ENCODE measurements at regions not wholly inside any gene's neighbourhood (a gene's known extent, or its start where the extent isn't known, plus 50 kb on each side); places are given as distances from the start of the nearest gene placed in this dataset.

- Histone ChIP-seq H3K4me2 (ENCODE audit: low read length) (no peak overlapping the region), H3K79me2 (replicated peaks; ENCODE audit: insufficient read depth, low read length) (no peaks in the 10 kb centered on the region), H4K20me1 (ENCODE audit: insufficient read depth) (no peaks in the 10 kb centered on the region), H3K4me3 (ENCODE audit: low read length) (no peak overlapping the region), H3K9ac (ENCODE audit: low read length) (no peak overlapping the region), H3K27ac (ENCODE audit: low read length) (no peak overlapping the region), H3K27me3 (ENCODE audit: insufficient read depth, low read depth, low read length) (no peaks in the 10 kb centered on the region), H3K9me2 (ENCODE audit: insufficient read depth, low read length) (no peaks in the 10 kb centered on the region), H3F3A (ENCODE audit: insufficient read depth, low read length, poor library complexity, severe bottlenecking) (no peaks in the 10 kb centered on the region), H3K9me3 (ENCODE audit: low read length) (no peaks in the 10 kb centered on the region), H2AFZ (ENCODE audit: low read depth, low read length) (no peak overlapping the region), H3K36me3 (ENCODE audit: insufficient read depth, low read length) (no peaks in the 10 kb centered on the region)
- TF ChIP-seq EZH2 (IDR thresholded peaks at IDR 0.05; ENCODE audit: borderline replicate concordance, insufficient read depth, low read length, poor library complexity, severe bottlenecking) (no peak), TAF1 (IDR thresholded peaks at IDR 0.05; ENCODE audit: low read depth) (no peak), POLR2AphosphoS5 (IDR thresholded peaks at IDR 0.05) (no peak), RAD21 (conservative IDR thresholded peaks at IDR 0.05) (no peak), SMC3 (conservative IDR thresholded peaks at IDR 0.05; ENCODE audit: poor library complexity) (no peak), MXI1 (conservative IDR thresholded peaks at IDR 0.05; ENCODE audit: poor library complexity, severe bottlenecking) (no peak)
- TF ChIP-seq, protein P1, sequence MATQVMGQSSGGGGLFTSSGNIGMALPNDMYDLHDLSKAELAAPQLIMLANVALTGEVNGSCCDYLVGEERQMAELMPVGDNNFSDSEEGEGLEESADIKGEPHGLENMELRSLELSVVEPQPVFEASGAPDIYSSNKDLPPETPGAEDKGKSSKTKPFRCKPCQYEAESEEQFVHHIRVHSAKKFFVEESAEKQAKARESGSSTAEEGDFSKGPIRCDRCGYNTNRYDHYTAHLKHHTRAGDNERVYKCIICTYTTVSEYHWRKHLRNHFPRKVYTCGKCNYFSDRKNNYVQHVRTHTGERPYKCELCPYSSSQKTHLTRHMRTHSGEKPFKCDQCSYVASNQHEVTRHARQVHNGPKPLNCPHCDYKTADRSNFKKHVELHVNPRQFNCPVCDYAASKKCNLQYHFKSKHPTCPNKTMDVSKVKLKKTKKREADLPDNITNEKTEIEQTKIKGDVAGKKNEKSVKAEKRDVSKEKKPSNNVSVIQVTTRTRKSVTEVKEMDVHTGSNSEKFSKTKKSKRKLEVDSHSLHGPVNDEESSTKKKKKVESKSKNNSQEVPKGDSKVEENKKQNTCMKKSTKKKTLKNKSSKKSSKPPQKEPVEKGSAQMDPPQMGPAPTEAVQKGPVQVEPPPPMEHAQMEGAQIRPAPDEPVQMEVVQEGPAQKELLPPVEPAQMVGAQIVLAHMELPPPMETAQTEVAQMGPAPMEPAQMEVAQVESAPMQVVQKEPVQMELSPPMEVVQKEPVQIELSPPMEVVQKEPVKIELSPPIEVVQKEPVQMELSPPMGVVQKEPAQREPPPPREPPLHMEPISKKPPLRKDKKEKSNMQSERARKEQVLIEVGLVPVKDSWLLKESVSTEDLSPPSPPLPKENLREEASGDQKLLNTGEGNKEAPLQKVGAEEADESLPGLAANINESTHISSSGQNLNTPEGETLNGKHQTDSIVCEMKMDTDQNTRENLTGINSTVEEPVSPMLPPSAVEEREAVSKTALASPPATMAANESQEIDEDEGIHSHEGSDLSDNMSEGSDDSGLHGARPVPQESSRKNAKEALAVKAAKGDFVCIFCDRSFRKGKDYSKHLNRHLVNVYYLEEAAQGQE (IDR thresholded peaks at IDR 0.05; ENCODE audit: borderline replicate concordance) = no peak
- TF ChIP-seq, protein P2, sequence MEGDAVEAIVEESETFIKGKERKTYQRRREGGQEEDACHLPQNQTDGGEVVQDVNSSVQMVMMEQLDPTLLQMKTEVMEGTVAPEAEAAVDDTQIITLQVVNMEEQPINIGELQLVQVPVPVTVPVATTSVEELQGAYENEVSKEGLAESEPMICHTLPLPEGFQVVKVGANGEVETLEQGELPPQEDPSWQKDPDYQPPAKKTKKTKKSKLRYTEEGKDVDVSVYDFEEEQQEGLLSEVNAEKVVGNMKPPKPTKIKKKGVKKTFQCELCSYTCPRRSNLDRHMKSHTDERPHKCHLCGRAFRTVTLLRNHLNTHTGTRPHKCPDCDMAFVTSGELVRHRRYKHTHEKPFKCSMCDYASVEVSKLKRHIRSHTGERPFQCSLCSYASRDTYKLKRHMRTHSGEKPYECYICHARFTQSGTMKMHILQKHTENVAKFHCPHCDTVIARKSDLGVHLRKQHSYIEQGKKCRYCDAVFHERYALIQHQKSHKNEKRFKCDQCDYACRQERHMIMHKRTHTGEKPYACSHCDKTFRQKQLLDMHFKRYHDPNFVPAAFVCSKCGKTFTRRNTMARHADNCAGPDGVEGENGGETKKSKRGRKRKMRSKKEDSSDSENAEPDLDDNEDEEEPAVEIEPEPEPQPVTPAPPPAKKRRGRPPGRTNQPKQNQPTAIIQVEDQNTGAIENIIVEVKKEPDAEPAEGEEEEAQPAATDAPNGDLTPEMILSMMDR (IDR thresholded peaks at IDR 0.05; ENCODE audit: poor library complexity, severe bottlenecking) = no peak
Observed at GRCh38 chr7:25584112-25584938, 356.0 kb upstream of the NPVF start.

DNA sequence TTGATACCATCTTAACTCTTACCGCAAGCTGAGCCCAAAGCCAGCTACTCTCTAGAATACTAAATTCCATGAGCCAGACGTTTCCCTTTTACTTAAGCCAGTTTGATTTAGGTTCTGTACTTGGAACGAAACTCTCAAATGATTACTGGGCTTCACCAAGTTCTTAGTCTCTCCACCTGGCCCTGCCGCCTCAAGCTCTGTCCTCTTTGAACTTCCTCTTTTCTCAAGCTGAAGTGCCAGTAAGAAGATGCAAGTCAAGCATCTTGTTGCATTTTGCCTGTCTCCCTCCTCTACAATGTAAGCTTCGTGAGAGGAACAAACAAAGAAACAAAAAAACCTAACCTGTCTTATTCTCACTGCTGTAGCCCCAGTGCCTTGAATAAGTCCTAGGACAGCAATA, 358.2 kb upstream of the NPVF start:
- H2AFZ ChIP-seq (ENCODE audit: low read depth, low read length) = no peak overlapping the region
- TF ChIP-seq TAF1 (IDR thresholded peaks at IDR 0.05; ENCODE audit: low read depth) = no peak
- TF ChIP-seq RAD21 (conservative IDR thresholded peaks at IDR 0.05) = no peak
- TF ChIP-seq, protein P1 (IDR thresholded peaks at IDR 0.05; ENCODE audit: borderline replicate concordance) = no peak
- no peak for TF ChIP-seq SMC3 (conservative IDR thresholded peaks at IDR 0.05; ENCODE audit: poor library complexity)
- no peak for TF ChIP-seq POLR2AphosphoS5 (IDR thresholded peaks at IDR 0.05)
- TF ChIP-seq EZH2 (IDR thresholded peaks at IDR 0.05; ENCODE audit: borderline replicate concordance, insufficient read depth, low read length, poor library complexity, severe bottlenecking) = no peak
- TF ChIP-seq, protein P2 (IDR thresholded peaks at IDR 0.05; ENCODE audit: poor library complexity, severe bottlenecking) = no peak
- TF ChIP-seq EP300 (conservative IDR thresholded peaks at IDR 0.05; ENCODE audit: poor library complexity, severe bottlenecking) = no peak
- TF ChIP-seq MXI1 (conservative IDR thresholded peaks at IDR 0.05; ENCODE audit: poor library complexity, severe bottlenecking) = no peak
- no peaks in the 10 kb centered on the region for H3K9me3 ChIP-seq (ENCODE audit: low read length)
- no peak overlapping the region for H3K4me2 ChIP-seq (ENCODE audit: low read length)
- H4K20me1 ChIP-seq (ENCODE audit: insufficient read depth) = no peaks in the 10 kb centered on the region
- H3K4me3 ChIP-seq (ENCODE audit: low read length) = no peak overlapping the region
- no peak overlapping the region for H3K9ac ChIP-seq (ENCODE audit: low read length)
- no peak overlapping the region for H3K27ac ChIP-seq (ENCODE audit: low read length)
- H3K36me3 ChIP-seq (ENCODE audit: insufficient read depth, low read length) = no peaks in the 10 kb centered on the region
- no peaks in the 10 kb centered on the region for H3K9me2 ChIP-seq (ENCODE audit: insufficient read depth, low read length)
- H3K79me2 ChIP-seq (replicated peaks; ENCODE audit: insufficient read depth, low read length) = no peaks in the 10 kb centered on the region
- H3K27me3 ChIP-seq (ENCODE audit: insufficient read depth, low read depth, low read length) = no peaks in the 10 kb centered on the region
- H3F3A ChIP-seq (ENCODE audit: insufficient read depth, low read length, poor library complexity, severe bottlenecking) = no peaks in the 10 kb centered on the region

Measured in neural cell (in vitro differentiated cells).